Body of pancreas (tissue), 4 donors: ENCODE measurements at regions not wholly inside any gene's neighbourhood (a gene's known extent, or its start where the extent isn't known, plus 50 kb on each side); places are given as distances from the start of the nearest gene placed in this dataset.

ENCODE experiments used
- POLR2A ChIP-seq, 3 donors: fragments of 450-650 bp; IDR thresholded peaks; one replicate each; pipeline ENCODE4 v1.6.1; 2016; ENCODE audit warnings: antibody characterized with exemption in 3 of 3, mild to moderate bottlenecking in 2 of 3
- TF ChIP-seq, protein P1 (sequence below), 7 experiments: fragments of 450-650 bp in 4 of 7; fragments of 200-600 bp in 3 of 7; sonication (generic) in 3 of 7; IDR thresholded peaks; one replicate each; pipeline ENCODE4 v1.5.1; 2016 to 2019; ENCODE audit warnings: antibody characterized with exemption in 7 of 7

DNA sequence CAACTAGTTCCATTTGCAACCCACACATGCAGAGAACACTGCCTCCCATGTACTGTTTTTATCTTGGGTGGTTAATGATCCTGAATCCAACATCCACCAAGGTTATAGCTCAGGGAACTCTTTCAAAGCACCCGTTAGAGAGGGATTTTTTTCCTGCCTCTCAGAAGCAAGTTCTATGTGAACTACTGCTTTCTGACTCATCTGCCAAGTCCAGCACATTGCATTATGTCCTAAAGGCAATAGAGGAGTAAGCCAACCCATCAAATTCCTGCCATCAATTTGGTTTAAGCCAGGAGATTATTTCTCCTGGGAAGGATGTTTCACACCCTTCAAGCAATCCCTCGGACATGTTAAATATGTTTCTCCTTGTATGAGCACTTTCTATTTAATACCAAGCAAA, 334.5 kb downstream of the GASK1B start:
- TF ChIP-seq, protein P1, sequence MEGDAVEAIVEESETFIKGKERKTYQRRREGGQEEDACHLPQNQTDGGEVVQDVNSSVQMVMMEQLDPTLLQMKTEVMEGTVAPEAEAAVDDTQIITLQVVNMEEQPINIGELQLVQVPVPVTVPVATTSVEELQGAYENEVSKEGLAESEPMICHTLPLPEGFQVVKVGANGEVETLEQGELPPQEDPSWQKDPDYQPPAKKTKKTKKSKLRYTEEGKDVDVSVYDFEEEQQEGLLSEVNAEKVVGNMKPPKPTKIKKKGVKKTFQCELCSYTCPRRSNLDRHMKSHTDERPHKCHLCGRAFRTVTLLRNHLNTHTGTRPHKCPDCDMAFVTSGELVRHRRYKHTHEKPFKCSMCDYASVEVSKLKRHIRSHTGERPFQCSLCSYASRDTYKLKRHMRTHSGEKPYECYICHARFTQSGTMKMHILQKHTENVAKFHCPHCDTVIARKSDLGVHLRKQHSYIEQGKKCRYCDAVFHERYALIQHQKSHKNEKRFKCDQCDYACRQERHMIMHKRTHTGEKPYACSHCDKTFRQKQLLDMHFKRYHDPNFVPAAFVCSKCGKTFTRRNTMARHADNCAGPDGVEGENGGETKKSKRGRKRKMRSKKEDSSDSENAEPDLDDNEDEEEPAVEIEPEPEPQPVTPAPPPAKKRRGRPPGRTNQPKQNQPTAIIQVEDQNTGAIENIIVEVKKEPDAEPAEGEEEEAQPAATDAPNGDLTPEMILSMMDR (IDR thresholded peaks at IDR 0.05): no peak
- no peak for TF ChIP-seq POLR2A (IDR thresholded peaks at IDR 0.05)
